ENCODE measurements at regions not wholly inside any gene's neighbourhood (a gene's known extent, or its start where the extent isn't known, plus 50 kb on each side); places are given as distances from the start of the nearest gene placed in this dataset.

GRCh38 chr6:45741437-45742171 is 274.1 kb downstream of the CLIC5 start:
- DNase-seq (ENCODE audit: low read depth): peak; percentile 73

DNA sequence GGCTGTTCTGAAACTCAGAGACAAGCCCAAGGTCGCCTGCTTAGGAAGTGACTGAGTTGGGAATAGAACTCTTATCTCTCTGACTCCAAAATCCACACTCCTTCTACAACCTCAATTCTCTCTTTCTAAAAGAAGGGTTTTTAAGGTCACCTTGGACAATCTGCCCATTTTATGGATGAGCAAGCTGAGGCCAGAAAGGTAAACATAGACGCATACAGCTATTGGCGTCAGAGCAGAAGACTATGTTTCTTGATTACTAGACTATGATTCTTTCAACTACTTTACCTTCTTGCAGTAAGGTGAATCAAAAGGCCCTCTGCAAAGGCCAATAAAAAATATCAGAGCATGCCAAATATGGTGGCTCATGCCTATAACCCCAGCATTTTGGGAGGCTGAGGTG is 276.6 kb downstream of the CLIC5 start:
- no peak for DNase-seq (ENCODE audit: low read depth)

DNA sequence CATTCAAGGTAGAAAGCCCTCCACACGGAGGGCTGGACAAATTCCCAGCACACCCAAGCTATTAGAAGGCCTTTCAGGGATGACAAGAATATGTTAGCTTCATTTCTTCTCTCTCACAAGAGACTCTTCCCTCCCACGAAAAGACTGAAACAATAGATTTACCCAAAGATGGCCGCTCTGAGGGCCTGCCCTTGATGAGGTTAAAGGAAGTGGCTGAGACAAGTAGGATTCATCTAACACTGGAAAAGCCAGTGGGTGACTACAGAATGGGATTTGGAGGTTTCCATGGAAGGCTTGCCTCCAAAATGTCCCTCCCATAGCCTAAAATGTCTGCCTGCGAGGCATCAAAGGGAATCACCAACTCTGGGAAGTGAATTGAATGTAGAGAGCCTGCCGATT is 277.6 kb downstream of the CLIC5 start:
- no peak for DNase-seq (ENCODE audit: low read depth)

GRCh38 chr6:45737331-45738056 is 278.2 kb downstream of the CLIC5 start:
- DNase-seq (ENCODE audit: low read depth): no peak

DNA sequence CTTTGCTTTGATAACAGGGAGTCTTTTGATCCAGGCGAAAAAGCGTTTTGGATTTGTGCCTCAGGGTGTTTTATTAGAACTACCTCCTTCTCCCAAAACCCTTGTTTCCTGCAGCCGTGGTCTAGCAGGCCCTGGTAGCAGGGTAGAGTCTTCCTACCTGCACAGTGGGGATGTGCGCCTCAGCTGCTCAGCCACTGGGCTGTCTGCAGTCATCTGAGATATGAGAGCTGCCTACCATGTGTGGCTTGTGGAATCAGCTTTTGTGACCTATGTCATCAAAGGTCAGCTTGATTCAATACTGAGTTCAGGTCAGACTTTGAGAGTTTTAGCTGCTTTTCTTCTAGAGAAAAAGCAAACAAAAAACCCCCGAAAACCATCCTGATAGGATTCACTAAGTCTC is 279.5 kb downstream of the CLIC5 start:
- DNase-seq (ENCODE audit: low read depth): no peak

- DNase-seq (ENCODE audit: low read depth): no peak
These were observed 282.9 kb downstream of the CLIC5 start for GRCh38 chr6:45732731-45733130.

- DNase-seq (ENCODE audit: low read depth): no peak
These were observed 285.4 kb downstream of the CLIC5 start for GRCh38 chr6:45730232-45730631.

DNA sequence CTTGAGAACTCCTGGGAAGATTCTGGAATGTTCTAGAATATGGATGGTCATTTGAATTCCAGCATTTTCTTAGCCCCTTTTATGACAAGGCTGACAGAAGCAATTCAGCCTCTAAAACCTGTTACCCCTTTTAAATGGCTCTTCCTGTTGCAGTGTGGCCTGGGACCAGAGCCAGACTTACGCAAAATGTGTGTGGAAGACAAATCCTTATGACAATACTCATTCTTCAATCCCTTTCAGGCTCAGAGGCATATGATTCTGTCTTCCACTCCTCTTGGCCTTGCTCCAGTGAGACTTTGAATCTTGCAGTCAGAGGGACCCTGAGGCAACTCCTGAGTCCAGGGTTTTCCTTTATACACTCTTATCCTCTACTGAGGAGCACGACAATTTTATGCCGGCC is 287.0 kb downstream of the CLIC5 start:
- DNase-seq (ENCODE audit: low read depth): peak; percentile 55

DNA sequence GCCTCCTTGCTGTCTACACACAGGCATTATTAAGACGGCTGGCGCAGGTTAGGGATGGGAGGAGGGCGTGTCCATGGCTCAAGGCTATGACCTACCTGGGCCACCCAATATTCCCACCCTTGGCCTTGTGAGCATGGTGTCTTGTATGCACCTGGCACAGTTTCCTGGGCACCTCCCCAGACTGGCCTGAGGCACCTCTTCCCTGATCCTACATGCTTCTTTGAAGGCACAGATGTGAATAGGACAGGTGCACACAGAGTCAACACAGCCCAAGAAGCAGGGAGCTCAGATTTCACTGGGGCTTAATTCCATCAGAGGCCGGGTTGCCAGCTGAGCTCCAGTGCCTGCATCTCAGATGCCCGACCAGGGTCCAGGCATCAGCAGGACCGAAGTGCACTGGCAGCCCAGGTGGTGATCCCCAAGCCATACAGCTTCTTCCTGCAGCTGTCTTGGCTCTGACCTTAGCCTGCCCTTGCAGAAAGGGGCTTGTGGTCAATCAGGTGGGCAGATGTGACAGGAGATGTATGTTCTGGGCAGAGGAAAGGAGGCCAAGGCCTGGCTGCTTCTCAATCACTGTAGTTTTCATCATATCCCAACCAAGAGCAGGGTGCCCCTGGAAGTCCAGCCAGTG is 287.7 kb downstream of the CLIC5 start:
- no peak for DNase-seq (ENCODE audit: low read depth)

- no peak for DNase-seq (ENCODE audit: low read depth)
These were observed 288.4 kb downstream of the CLIC5 start for GRCh38 chr6:45727228-45727627.

DNA sequence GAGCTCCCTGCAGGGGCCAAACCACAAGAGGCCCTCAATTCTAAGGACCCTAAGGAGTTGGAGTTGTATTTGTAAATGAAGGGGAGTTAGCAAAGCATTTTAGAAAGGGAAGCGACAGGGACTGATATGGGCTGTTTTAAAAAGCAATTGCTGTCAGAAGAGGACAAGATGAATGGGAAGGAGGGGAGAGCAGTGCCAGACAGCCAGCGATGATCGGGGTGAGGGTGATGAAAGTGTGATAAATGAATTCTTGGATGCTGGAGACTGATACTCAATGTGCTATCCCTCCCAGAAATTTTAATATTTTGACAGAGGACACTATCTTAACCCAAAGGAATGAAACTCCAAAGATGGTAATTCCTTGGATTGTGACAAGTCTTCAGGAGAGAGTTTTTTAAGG is 289.2 kb downstream of the CLIC5 start:
- DNase-seq (ENCODE audit: low read depth): no peak

- peak; percentile 75 for DNase-seq (ENCODE audit: low read depth)
These were observed 291.1 kb downstream of the CLIC5 start for GRCh38 chr6:45724511-45724910.

DNA sequence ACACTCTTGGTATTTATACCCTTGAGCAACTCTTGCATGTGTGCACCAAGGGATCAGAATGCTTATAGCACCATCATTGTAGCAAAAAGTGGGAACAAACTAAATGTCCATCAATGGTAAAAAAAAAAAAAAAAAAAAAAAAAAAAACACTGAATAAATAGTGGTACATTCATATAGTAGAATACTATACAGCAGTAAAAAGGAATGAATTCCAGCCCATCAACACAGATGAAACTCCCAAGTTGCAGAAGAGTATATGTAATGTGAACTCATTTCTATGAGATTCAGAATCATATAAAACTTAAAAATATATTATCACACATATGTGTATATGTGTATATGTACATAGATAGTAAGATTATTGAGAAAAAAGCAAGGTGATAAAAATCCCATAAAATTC is 291.6 kb downstream of the CLIC5 start:
- no peak for DNase-seq (ENCODE audit: low read depth)

- DNase-seq (ENCODE audit: low read depth): no peak
These were observed 292.8 kb downstream of the CLIC5 start for GRCh38 chr6:45722876-45723275.

GRCh38 chr6:45721665-45722064 is 294.0 kb downstream of the CLIC5 start:
- no peak for DNase-seq (ENCODE audit: low read depth)

- DNase-seq (ENCODE audit: low read depth): no peak
These were observed 296.8 kb downstream of the CLIC5 start for GRCh38 chr6:45718871-45719270.

DNA sequence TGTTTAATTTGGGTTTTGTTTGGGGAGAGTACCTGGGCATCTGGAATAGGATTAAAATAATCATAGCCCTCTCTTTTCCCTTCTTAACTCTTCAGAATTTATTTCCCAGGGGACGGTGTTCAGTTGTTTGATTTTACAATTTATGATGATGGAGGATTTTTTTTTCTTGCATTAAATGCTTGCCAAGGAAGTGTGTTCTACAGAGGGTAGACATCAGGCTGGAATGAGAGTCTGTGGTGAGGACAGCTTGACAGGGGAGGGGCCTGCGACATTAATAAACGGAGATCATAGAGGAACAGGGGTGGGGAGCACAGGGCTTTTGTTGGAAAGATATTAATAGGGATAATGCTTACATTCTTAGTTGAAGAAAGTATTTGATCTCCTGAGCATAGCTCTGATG is 297.5 kb downstream of the CLIC5 start:
- no peak for DNase-seq (ENCODE audit: low read depth)

- DNase-seq (ENCODE audit: low read depth): no peak
These were observed 297.9 kb downstream of the CLIC5 start for GRCh38 chr6:45717715-45718114.

GRCh38 chr6:45717027-45717426 is 298.6 kb downstream of the CLIC5 start:
- DNase-seq (ENCODE audit: low read depth): no peak

- DNase-seq (ENCODE audit: low read depth): no peak
These were observed 300.2 kb downstream of the CLIC5 start for GRCh38 chr6:45715508-45715803.

- peak; percentile 79 for DNase-seq (ENCODE audit: low read depth)
These were observed 300.7 kb downstream of the CLIC5 start for GRCh38 chr6:45714741-45715507.

GRCh38 chr6:45714006-45714730 is 301.5 kb downstream of the CLIC5 start:
- no peak for DNase-seq (ENCODE audit: low read depth)

Measured in fibroblast of gingiva (primary cell).